Ascending aorta (tissue), 2 donors: ENCODE measurements at regions not wholly inside any gene's neighbourhood (a gene's known extent, or its start where the extent isn't known, plus 50 kb on each side); places are given as distances from the start of the nearest gene placed in this dataset.

ENCODE experiments used
- DNase-seq, 2 donors: peaks; one replicate each; pipeline ENCODE4 v3.0.0-alpha.2; 2019; ENCODE audit warnings: low spot score in 2 of 2
- H3K27ac ChIP-seq, 2 donors: fragments of 200-600 bp; sonication (generic); one replicate each; pipeline ENCODE4 v1.5.1; 2016 to 2017; ENCODE audit warnings: mild to moderate bottlenecking in 1 of 2
- H3K27me3 ChIP-seq: fragments of 200-600 bp; sonication (generic); one replicate; pipeline ENCODE4 v1.5.1; 2017
- H3K36me3 ChIP-seq, 2 donors: fragments of 200-600 bp; sonication (generic); one replicate each; pipeline ENCODE4 v1.5.1; 2016
- H3K4me1 ChIP-seq, 2 donors: fragments of 200-600 bp; sonication (generic); one replicate each; pipeline ENCODE4 v1.5.1; 2016 to 2017; ENCODE audit warnings: mild to moderate bottlenecking in 1 of 2
- H3K4me3 ChIP-seq, 2 donors: fragments of 200-600 bp; sonication (generic); one replicate each; pipeline ENCODE4 v1.5.1; 2016 to 2017; ENCODE audit warnings: mild to moderate bottlenecking in 1 of 2
- H3K9me3 ChIP-seq, 2 donors: fragments of 200-600 bp; sonication (generic); one replicate each; pipeline ENCODE4 v1.5.1; 2016
- CTCF ChIP-seq, 3 experiments: fragments of 200-600 bp in 2 of 3; fragments of 450-650 bp in 1 of 3; sonication (generic) in 2 of 3; IDR thresholded peaks; one replicate each; pipeline ENCODE4 v1.5.1; 2016 to 2019; ENCODE audit warnings: antibody characterized with exemption in 3 of 3, mild to moderate bottlenecking in 1 of 3, moderate library complexity in 1 of 3
- intact Hi-C: fragments of 100-400 bp; cut with DNase I; formaldehyde crosslinking; loops from one replicate; pipeline ENCODE4 v1.15.1; 2023

DNA sequence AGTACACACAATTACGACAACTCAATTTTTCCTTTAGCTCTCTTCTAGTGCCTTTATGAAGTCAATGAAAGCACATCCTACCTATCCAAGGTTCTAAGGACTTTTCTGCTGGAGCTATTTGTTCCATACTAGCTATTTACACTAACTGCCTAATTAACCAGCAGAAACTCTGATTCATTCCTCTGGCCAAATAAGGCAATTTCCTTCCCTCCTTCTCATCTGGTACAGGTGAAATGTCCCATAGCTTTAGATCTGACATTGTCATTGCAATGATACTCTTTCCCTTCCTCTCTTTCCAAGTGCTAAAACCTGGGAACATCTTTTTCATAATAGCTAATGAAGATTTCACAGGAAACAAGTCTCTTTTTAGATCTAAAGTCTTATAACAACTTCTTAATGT lies 521.7 kb downstream of the SOX2 start:
- DNase-seq: no peak
- intact Hi-C loops: no loop called here
- no peaks in the 10 kb centered on the region for H3K9me3 ChIP-seq
- H3K27ac ChIP-seq: no peak overlapping the region
- no peak for TF ChIP-seq CTCF (IDR thresholded peaks at IDR 0.05)
- H3K27me3 ChIP-seq: no peaks in the 10 kb centered on the region
- no peaks in the 10 kb centered on the region for H3K4me1 ChIP-seq
- no peak overlapping the region for H3K4me3 ChIP-seq
- no peaks in the 10 kb centered on the region for H3K36me3 ChIP-seq

- Histone ChIP-seq H3K27me3 (no peaks in the 10 kb centered on the region), H3K4me3 (no peak overlapping the region), H3K36me3 (no peaks in the 10 kb centered on the region), H3K9me3 (no peaks in the 10 kb centered on the region), H3K4me1 (no peaks in the 10 kb centered on the region), H3K27ac (no peak overlapping the region)
- intact Hi-C loops: no loop called here
- no peak for TF ChIP-seq CTCF (IDR thresholded peaks at IDR 0.05)
- DNase-seq: no peak
Measured at GRCh38 chr3:182233957-182234356, 522.2 kb downstream of the SOX2 start.

DNA sequence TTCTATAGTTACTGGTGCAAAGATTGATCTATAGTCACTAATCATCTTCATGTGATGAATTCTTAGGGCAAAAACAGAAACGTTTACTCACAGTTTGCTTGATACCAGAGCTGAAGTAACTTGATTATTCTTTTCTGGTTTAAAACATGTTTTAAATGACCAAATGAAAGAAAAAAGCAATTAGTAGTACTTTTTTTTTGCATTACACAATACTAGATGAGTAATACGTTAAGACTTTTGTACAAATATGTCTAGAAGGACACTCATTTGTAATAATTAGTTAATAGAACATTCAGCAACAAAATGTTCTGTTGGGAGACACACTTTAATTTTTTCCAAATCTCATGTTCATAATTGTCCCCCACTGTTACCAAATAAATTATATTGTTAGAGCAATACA lies 523.2 kb downstream of the SOX2 start:
- intact Hi-C loops: no loop called here
- no peak for DNase-seq
- no peak for TF ChIP-seq CTCF (IDR thresholded peaks at IDR 0.05)

DNA sequence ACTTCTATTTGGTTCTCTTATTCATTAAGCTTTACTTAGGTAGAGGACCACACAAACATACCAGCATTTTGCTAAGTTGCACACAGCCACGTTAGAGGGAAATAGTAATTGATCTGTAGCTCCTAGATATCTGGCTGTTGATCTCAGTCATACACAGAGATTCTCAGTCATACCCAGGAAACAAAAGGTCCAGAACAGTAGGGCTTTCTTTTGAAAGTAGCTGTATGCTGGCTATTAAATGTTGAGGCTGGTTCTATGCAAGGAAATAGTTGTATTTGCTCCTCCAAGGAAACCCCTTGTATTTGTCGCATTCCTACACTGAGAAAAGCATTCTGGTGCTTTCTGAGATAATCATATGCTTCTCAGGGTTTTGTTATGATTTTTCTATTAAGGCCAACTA lies 523.8 kb downstream of the SOX2 start:
- Histone ChIP-seq H3K4me1 (no peaks in the 10 kb centered on the region), H3K36me3 (no peaks in the 10 kb centered on the region), H3K4me3 (no peak overlapping the region), H3K9me3 (no peaks in the 10 kb centered on the region), H3K27ac (no peak overlapping the region), H3K27me3 (no peaks in the 10 kb centered on the region)
- no peak for TF ChIP-seq CTCF (IDR thresholded peaks at IDR 0.05)
- no peak for DNase-seq
- intact Hi-C loops: no loop called here

More for the DNA sequence above, 523.2 kb downstream of the SOX2 start:
- Histone ChIP-seq H3K27ac (no peak overlapping the region), H3K36me3 (no peaks in the 10 kb centered on the region), H3K27me3 (no peaks in the 10 kb centered on the region), H3K4me1 (no peaks in the 10 kb centered on the region), H3K4me3 (no peak overlapping the region), H3K9me3 (no peaks in the 10 kb centered on the region)

GRCh38 chr3:182238126-182238525 lies 526.4 kb downstream of the SOX2 start:
- intact Hi-C loops: no loop called here
- H3K36me3 ChIP-seq: no peaks in the 10 kb centered on the region
- no peak for DNase-seq
- H3K9me3 ChIP-seq: no peaks in the 10 kb centered on the region
- H3K4me1 ChIP-seq: no peaks in the 10 kb centered on the region
- H3K4me3 ChIP-seq: no peak overlapping the region
- no peak overlapping the region for H3K27ac ChIP-seq
- TF ChIP-seq CTCF (IDR thresholded peaks at IDR 0.05): no peak
- no peaks in the 10 kb centered on the region for H3K27me3 ChIP-seq

GRCh38 chr3:182239316-182239715 lies 527.6 kb downstream of the SOX2 start:
- Histone ChIP-seq H3K36me3 (no peaks in the 10 kb centered on the region), H3K4me1 (no peaks in the 10 kb centered on the region), H3K27ac (no peak overlapping the region), H3K9me3 (no peaks in the 10 kb centered on the region), H3K27me3 (no peaks in the 10 kb centered on the region), H3K4me3 (no peak overlapping the region)
- no peak for DNase-seq
- no peak for TF ChIP-seq CTCF (IDR thresholded peaks at IDR 0.05)
- intact Hi-C loops: no loop called here
